ENCODE measurements at regions not wholly inside any gene's neighbourhood (a gene's known extent, or its start where the extent isn't known, plus 50 kb on each side); places are given as distances from the start of the nearest gene placed in this dataset.

DNA sequence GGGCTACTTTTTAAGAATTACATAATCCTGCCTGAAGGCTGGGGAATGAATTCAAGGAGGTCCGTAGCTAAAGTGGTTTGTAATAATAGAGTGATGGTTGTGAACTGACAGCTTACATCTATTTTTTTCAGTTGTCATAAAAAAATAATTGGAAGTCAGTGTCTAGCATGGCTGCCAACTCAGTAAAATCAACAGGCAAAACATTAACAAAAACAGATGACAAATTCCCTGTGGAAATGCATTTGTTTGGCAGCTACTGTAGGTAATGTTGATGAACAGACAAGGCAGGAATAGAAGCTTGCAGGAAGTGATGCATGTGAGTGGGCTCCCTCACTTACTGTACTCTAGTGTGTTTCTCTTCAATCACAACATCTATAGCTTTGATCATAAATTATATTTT lies 766.0 kb upstream of the POT1 start (continued):
- TF ChIP-seq, protein P1, sequence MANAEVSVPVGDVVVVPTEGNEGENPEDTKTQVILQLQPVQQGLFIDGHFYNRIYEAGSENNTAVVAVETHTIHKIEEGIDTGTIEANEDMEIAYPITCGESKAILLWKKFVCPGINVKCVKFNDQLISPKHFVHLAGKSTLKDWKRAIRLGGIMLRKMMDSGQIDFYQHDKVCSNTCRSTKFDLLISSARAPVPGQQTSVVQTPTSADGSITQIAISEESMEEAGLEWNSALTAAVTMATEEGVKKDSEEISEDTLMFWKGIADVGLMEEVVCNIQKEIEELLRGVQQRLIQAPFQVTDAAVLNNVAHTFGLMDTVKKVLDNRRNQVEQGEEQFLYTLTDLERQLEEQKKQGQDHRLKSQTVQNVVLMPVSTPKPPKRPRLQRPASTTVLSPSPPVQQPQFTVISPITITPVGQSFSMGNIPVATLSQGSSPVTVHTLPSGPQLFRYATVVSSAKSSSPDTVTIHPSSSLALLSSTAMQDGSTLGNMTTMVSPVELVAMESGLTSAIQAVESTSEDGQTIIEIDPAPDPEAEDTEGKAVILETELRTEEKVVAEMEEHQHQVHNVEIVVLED (CRISPR knock-in tag; IDR thresholded peaks at IDR 0.05), result no peak
- no peak for TF ChIP-seq FOXJ2 (tag; IDR thresholded peaks at IDR 0.05)
- no peak for TF ChIP-seq XRCC5 (IDR thresholded peaks at IDR 0.05; ENCODE audit: low read depth, low read length)

DNA sequence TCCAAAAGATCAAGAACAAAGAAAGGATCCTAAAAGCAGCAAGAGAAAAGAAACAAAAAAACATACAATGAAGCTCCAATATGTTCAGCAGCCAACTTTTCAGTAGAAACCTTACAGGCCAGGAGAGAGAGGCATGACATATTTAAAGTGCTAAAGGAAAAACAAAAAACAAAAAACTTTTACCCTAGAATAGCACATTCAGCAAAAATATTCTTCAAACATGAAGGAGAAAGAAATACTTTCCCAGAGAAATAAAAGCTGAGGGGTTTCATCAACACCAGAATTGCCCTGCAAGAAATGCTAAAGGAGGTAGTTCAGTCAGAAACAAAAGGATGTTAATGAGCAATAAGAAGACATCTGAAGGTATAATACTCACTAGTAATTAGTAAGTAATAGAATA lies 753.5 kb upstream of the POT1 start:
- H3K27ac ChIP-seq (ENCODE audit: extremely low read depth, low read depth, low read length), result no peak overlapping the region
- no peaks in the 10 kb centered on the region for H4K20me1 ChIP-seq (replicated peaks; ENCODE audit: control insufficient read depth, insufficient read depth, low read length)
- no peaks in the 10 kb centered on the region for H3K9me1 ChIP-seq (ENCODE audit: control insufficient read depth, insufficient read depth, low read length)
- H2AFZ ChIP-seq (ENCODE audit: low read depth, low read length), result no peak overlapping the region
- peak; percentile 82 for TF ChIP-seq ZNF316 (IDR thresholded peaks at IDR 0.05)
- TF ChIP-seq MAFG (tag; conservative IDR thresholded peaks at IDR 0.05), result peak; percentile 69
- peak; percentile 25; the same call in 1 of the 2 replicates for TF ChIP-seq MAFF (IDR thresholded peaks at IDR 0.05; ENCODE audit: low read length)
- TF ChIP-seq, protein P2, sequence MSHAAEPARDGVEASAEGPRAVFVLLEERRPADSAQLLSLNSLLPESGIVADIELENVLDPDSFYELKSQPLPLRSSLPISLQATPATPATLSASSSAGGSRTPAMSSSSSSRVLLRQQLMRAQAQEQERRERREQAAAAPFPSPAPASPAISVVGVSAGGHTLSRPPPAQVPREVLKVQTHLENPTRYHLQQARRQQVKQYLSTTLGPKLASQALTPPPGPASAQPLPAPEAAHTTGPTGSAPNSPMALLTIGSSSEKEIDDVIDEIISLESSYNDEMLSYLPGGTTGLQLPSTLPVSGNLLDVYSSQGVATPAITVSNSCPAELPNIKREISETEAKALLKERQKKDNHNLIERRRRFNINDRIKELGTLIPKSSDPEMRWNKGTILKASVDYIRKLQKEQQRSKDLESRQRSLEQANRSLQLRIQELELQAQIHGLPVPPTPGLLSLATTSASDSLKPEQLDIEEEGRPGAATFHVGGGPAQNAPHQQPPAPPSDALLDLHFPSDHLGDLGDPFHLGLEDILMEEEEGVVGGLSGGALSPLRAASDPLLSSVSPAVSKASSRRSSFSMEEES (CRISPR knock-in tag; IDR thresholded peaks at IDR 0.05), result no peak
- TF ChIP-seq KLF1 (tag; IDR thresholded peaks at IDR 0.05), result no peak
- TF ChIP-seq C11orf30 (IDR thresholded peaks at IDR 0.05; ENCODE audit: low read depth), result peak; percentile 47
- H3K36me3 ChIP-seq (ENCODE audit: control insufficient read depth, insufficient read depth, low read length), result no peaks in the 10 kb centered on the region
- H3K79me2 ChIP-seq (ENCODE audit: control insufficient read depth, insufficient read depth, low read length), result no peaks in the 10 kb centered on the region
- H3K4me1 ChIP-seq (replicated peaks in 1 of 2; ENCODE audit: control insufficient read depth in 2 of 2, insufficient read depth in 2 of 2, low read length in 2 of 2), result no peaks in the 10 kb centered on the region
- H3K27me3 ChIP-seq (ENCODE audit: control insufficient read depth in 2 of 2, insufficient read depth in 2 of 2, low read length in 2 of 2), result no peaks in the 10 kb centered on the region
- H3K9ac ChIP-seq (ENCODE audit: insufficient read depth in 1 of 2, low read depth in 2 of 2, low read length in 2 of 2), result no peak overlapping the region
- CTCF ChIA-PET (ENCODE audit: low intra/inter-chr PET ratio), result no interaction called here
- in situ Hi-C loops (cut with MboI) (no loop called here), intact Hi-C loops (cut with micrococcal nuclease) (no loop called here)
- no peak overlapping the region for H3K4me3 ChIP-seq
- no TSS peak for BruUV-seq (replicated peaks)
- DNase-seq (ENCODE audit: extremely low read depth in 1 of 4, low spot score in 3 of 4) (no peak), FAIRE-seq (peak; percentile 55), ATAC-seq (no peak)
- no peak overlapping the region for H3K4me2 ChIP-seq (ENCODE audit: insufficient read depth, low read length)
- POLR2A ChIA-PET, result no interaction called here
- H3K9me3 ChIP-seq (replicated peaks; ENCODE audit: control insufficient read depth, insufficient read depth, low read depth, low read length), result 0 out of 2 replicates have a peak, but pooled peaks cover 2% of the 10 kb centered on the region
